Spleen (tissue), 11 donors: ENCODE measurements at regions not wholly inside any gene's neighbourhood (a gene's known extent, or its start where the extent isn't known, plus 50 kb on each side); places are given as distances from the start of the nearest gene placed in this dataset.

ENCODE experiments used
- DNase-seq: peaks from one replicate; pipeline ENCODE4 v3.0.0-alpha.2; 2020
- H3K27ac ChIP-seq, 8 donors: fragments of 200-600 bp; sonication (generic) in 7 of 8; 1 replicate in 4 of 8; 2 replicates in 4 of 8; pipeline versions ENCODE4 v1.5.0 to v1.8.0; 2016 to 2021; ENCODE audit warnings: inconsistent platforms in 4 of 8, mild to moderate bottlenecking in 4 of 8, moderate library complexity in 1 of 8
- H3K27me3 ChIP-seq, 7 donors: fragments of 200-600 bp; sonication (generic) in 6 of 7; replicated peaks in 1 of 7; 1 replicate in 4 of 7; 2 replicates in 3 of 7; pipeline versions ENCODE4 v1.5.0 to v1.8.0; 2016 to 2021; ENCODE audit warnings: inconsistent platforms in 3 of 7, mild to moderate bottlenecking in 1 of 7
- H3K36me3 ChIP-seq, 6 donors: fragments of 200-600 bp; sonication (generic) in 5 of 6; 1 replicate in 4 of 6; 2 replicates in 2 of 6; pipeline versions ENCODE4 v1.5.0 to v1.8.0; 2016 to 2021; ENCODE audit warnings: inconsistent platforms in 2 of 6
- H3K4me1 ChIP-seq, 6 donors: fragments of 200-600 bp; sonication (generic) in 5 of 6; 1 replicate in 3 of 6; 2 replicates in 3 of 6; pipeline versions ENCODE4 v1.5.0 to v1.8.0; 2016 to 2021; ENCODE audit warnings: inconsistent platforms in 3 of 6
- H3K4me3 ChIP-seq, 8 donors: fragments of 200-600 bp; sonication (generic) in 7 of 8; 1 replicate in 4 of 8; 2 replicates in 4 of 8; pipeline versions ENCODE4 v1.5.0 to v1.8.0; 2016 to 2021; ENCODE audit warnings: inconsistent platforms in 4 of 8, mild to moderate bottlenecking in 4 of 8, moderate library complexity in 2 of 8
- H3K9me3 ChIP-seq, 8 donors: fragments of 200-600 bp; sonication (generic) in 7 of 8; 1 replicate in 4 of 8; 2 replicates in 4 of 8; pipeline versions ENCODE4 v1.5.0 to v1.8.0; 2016 to 2021; ENCODE audit warnings: inconsistent platforms in 4 of 8
- POLR2A ChIP-seq, 3 donors: fragments of 450-650 bp; IDR thresholded peaks; one replicate each; pipeline ENCODE4 v1.5.1; 2017; ENCODE audit warnings: antibody characterized with exemption in 3 of 3, mild to moderate bottlenecking in 1 of 3
- POLR2AphosphoS5 ChIP-seq, 3 donors: sonication (generic); formaldehyde crosslinking; IDR thresholded peaks; one replicate each; pipeline ENCODE4 v1.5.1; 2017; ENCODE audit warnings: antibody characterized with exemption in 3 of 3
- WGBS, 5 donors: extraction: QIAGEN DNeasy Blood & Tissue Kit in 3 of 5; methylation state at CpG; one replicate each; pipeline versions ENCODE4 v1.1.5 to v1.1.7; 2013 to 2018; 5-methylcytosine and 5-hydroxymethylcytosine counted together
- intact Hi-C: fragments of 100-400 bp; cut with DNase I; formaldehyde crosslinking; loops from one replicate; pipeline ENCODE4 v1.15.0; 2023; ENCODE audit warnings: low total_unique reads
- TF ChIP-seq, protein P1 (sequence below), 11 experiments: fragments of 200-600 bp in 7 of 11; fragments of 450-650 bp in 4 of 11; sonication (generic) in 4 of 11; IDR thresholded peaks in 8 of 11; conservative IDR thresholded peaks in 3 of 11; 1 replicate in 7 of 11; 2 replicates in 4 of 11; pipeline versions ENCODE4 v1.4.0 to v1.8.0; 2016 to 2021; ENCODE audit warnings: antibody characterized with exemption in 11 of 11, inconsistent platforms in 4 of 11, mild to moderate bottlenecking in 1 of 11
- donor health status: healthy with polysubstance abuse.
- donor health status: DM: no; HTN: no; CAD: no; lungs with moderate emphysema.
- donor health status: DM: no; HTN: no; CAD: no.
- donor health status: Bipolar disorder and iron deficiency.
- donor health status: healthy.
- donor health status: DM: no; HTN: no; CAD: no.
- donor health status: DM: yes; HTN: yes; CAD: no.

DNA sequence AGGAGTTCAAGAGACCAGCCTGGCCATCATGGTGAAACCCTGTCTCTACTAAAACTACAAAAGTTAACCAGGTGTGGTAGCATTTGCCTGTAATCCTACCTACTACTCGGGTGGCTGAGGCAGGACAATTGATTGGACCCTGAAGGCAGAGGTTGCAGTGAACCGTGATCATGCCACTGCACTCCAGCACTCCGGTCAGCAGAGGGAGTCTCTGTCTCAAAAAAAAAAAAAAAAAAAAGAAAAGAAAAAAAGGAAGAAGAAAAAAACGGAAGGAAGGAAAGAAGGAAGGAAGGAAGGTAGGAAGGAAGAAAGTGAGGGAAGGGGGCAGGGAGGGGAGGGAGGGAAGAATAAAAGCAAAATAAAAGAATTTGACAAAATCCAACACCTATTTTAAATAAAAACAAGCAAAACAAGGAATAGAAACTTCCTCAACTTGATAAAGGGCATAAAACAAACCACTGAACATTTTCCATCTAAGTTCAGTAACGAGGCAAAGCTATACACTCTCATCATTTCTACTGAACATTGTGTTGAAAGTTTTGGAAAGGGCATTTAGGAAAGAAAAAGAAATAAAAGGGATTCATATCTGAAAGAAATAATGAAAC, 411.6 kb upstream of the SLITRK5 start:
- H3K36me3 ChIP-seq, result no peaks in the 10 kb centered on the region
- WGBS, 5 donors, result 41 to 65% (median 56%) methylated on average over 5 of the region's 5 CpGs
- TF ChIP-seq, protein P1, sequence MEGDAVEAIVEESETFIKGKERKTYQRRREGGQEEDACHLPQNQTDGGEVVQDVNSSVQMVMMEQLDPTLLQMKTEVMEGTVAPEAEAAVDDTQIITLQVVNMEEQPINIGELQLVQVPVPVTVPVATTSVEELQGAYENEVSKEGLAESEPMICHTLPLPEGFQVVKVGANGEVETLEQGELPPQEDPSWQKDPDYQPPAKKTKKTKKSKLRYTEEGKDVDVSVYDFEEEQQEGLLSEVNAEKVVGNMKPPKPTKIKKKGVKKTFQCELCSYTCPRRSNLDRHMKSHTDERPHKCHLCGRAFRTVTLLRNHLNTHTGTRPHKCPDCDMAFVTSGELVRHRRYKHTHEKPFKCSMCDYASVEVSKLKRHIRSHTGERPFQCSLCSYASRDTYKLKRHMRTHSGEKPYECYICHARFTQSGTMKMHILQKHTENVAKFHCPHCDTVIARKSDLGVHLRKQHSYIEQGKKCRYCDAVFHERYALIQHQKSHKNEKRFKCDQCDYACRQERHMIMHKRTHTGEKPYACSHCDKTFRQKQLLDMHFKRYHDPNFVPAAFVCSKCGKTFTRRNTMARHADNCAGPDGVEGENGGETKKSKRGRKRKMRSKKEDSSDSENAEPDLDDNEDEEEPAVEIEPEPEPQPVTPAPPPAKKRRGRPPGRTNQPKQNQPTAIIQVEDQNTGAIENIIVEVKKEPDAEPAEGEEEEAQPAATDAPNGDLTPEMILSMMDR (IDR thresholded peaks at IDR 0.05 in 8 of 11, conservative IDR thresholded peaks at IDR 0.05 in 3 of 11), result no peak
- TF ChIP-seq POLR2AphosphoS5 (IDR thresholded peaks at IDR 0.05), result no peak
- no peak for TF ChIP-seq POLR2A (IDR thresholded peaks at IDR 0.05)
- H3K27me3 ChIP-seq, result no peaks in the 10 kb centered on the region
- peaks cover 0 to 11% (median 0%) of the 10 kb centered on the region in 8 donors for H3K9me3 ChIP-seq
- DNase-seq, result no peak
- intact Hi-C loops, result no loop called here
- no peak overlapping the region for H3K27ac ChIP-seq
- H3K4me3 ChIP-seq, result no peak overlapping the region
- no peaks in the 10 kb centered on the region for H3K4me1 ChIP-seq

DNA sequence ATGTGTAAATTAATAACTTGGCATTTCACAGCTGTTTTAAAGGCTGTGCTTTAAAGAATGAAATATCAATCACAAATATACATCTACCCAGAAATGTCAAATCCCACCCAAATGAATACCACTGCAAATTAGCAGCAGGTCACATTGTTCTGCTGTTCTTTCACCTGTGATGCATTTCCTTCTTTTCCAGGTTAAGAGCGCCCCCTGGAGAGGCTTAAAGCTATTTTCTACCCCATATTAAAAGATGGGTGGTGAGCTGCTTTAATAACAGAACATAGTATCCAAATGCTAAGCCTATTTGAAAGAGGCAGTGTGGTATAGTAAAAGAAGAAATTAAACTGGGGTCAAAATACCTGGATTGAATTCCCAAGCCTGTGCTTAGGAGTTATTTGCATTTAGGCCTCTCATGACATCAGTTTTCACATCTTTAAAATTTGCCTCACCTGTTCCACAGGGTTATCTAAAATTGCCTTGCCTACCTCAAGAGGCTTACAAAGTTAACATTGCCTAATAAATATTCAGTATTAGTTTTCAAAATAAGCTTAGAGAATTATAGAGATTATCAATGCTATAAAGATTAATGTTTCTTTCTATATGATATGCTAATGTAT, 396.9 kb upstream of the SLITRK5 start:
- H3K4me1 ChIP-seq, result no peaks in the 10 kb centered on the region
- no peak for TF ChIP-seq POLR2AphosphoS5 (IDR thresholded peaks at IDR 0.05)
- TF ChIP-seq, protein P1 (IDR thresholded peaks at IDR 0.05 in 8 of 11, conservative IDR thresholded peaks at IDR 0.05 in 3 of 11), result peak in 4 of 11 experiments; percentile 8 to 22 (median 18)
- intact Hi-C loops, result no loop called here
- H3K4me3 ChIP-seq, result no peak overlapping the region
- H3K9me3 ChIP-seq, result peaks cover 0 to 5% (median 0%) of the 10 kb centered on the region in 8 donors
- 0 to 2% (median 0%) methylated on average over 1 of the region's 1 CpG for WGBS, 5 donors
- DNase-seq, result no peak
- no peak overlapping the region for H3K27ac ChIP-seq
- no peaks in the 10 kb centered on the region for H3K36me3 ChIP-seq
- H3K27me3 ChIP-seq, result no peaks in the 10 kb centered on the region

DNA sequence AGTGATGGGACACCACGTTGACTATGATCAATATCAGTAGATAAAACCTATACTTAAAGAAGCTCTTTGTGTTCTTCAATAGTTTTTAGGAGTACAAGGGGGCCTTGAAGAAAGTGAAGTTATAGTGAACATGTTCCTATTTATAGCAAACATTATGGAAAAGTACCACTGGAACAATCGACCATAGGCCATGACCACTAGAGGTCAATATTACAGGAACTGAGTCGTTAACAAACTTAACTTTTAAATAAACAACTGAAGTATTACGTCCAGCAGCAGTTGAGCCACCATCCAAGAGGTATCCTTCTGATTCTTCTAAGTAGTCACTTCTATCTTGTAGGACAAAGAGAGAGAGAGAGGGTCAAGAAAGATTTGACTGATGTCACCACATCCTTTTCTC, 391.0 kb upstream of the SLITRK5 start:
- Histone ChIP-seq H3K9me3 (no peaks in the 10 kb centered on the region), H3K27me3 (no peaks in the 10 kb centered on the region), H3K4me1 (no peaks in the 10 kb centered on the region), H3K36me3 (no peaks in the 10 kb centered on the region), H3K27ac (no peak overlapping the region), H3K4me3 (no peak overlapping the region)
- no peak for TF ChIP-seq POLR2A (IDR thresholded peaks at IDR 0.05)
- no peak for TF ChIP-seq POLR2AphosphoS5 (IDR thresholded peaks at IDR 0.05)
- TF ChIP-seq, protein P1 (IDR thresholded peaks at IDR 0.05 in 8 of 11, conservative IDR thresholded peaks at IDR 0.05 in 3 of 11), result no peak
- no peak for DNase-seq
- whole genome bisulfite sequencing, 5 donors, result 51 to 66% (median 59%) methylated on average over 4 of the region's 4 CpGs
- intact Hi-C loops, result no loop called here

DNA sequence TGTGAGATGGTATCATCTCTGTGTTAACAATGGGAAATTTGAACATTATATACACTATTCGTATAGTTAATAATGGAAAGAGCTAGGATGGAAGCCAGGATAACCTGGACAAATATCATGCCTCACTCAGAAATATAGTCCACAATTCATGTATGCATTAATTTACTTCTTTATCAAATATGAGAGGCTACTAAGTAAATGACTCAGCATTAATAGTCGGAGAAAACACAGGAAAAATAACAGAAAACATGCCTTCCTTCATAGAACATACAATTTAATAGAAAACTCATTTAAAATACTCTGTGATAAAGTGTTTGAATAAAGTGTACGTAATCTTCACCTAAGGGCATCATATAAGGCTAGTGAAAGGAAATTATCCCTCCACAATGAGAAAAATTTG, 383.4 kb upstream of the SLITRK5 start:
- H3K27me3 ChIP-seq, result no peaks in the 10 kb centered on the region
- H3K27ac ChIP-seq, result no peak overlapping the region
- H3K9me3 ChIP-seq, result no peaks in the 10 kb centered on the region
- 72 to 83% (median 79%) methylated on average over 3 of the region's 3 CpGs for WGBS, 5 donors
- H3K36me3 ChIP-seq, result no peaks in the 10 kb centered on the region
- DNase-seq, result no peak
- no peak for TF ChIP-seq POLR2A (IDR thresholded peaks at IDR 0.05)
- TF ChIP-seq, protein P1 (IDR thresholded peaks at IDR 0.05 in 8 of 11, conservative IDR thresholded peaks at IDR 0.05 in 3 of 11), result no peak
- TF ChIP-seq POLR2AphosphoS5 (IDR thresholded peaks at IDR 0.05), result no peak
- H3K4me3 ChIP-seq, result no peak overlapping the region
- no peaks in the 10 kb centered on the region for H3K4me1 ChIP-seq
- intact Hi-C loops, result no loop called here
